Calu3 (cell line): ENCODE measurements at regions not wholly inside any gene's neighbourhood (a gene's known extent, or its start where the extent isn't known, plus 50 kb on each side); places are given as distances from the start of the nearest gene placed in this dataset.

Experiments
- BruUV-seq: library from RNA; stranded (reverse); fragments of 400-500 nt; replicated peaks from 2 replicates; lab custom pipeline; 2021; lab: Mats Ljungman, UMichigan
- CTCF ChIA-PET: fragments of 300-600 bp; sonication (Branson Sonifier 250); formaldehyde crosslinking; loops from one replicate; lab custom pipeline; 2022; ENCODE audit warnings: antibody characterized with exemption; lab: Charles Lee
- DNase-seq: peaks from one replicate; pipeline ENCODE4 v3.0.0; 2022
- H3K27ac Mint-ChIP-seq: one replicate; pipeline ENCODE4 v1.8.0; 2022; ENCODE audit warnings: mixed read lengths; ENCODE audit not compliant: unreplicated experiment
- H3K27me3 Mint-ChIP-seq: one replicate; pipeline ENCODE4 v1.8.0; 2022; ENCODE audit warnings: mixed read lengths; ENCODE audit not compliant: unreplicated experiment
- H3K36me3 Mint-ChIP-seq: one replicate; pipeline ENCODE4 v1.8.0; 2022; ENCODE audit warnings: mild to moderate bottlenecking, moderate library complexity, mixed read lengths; ENCODE audit not compliant: insufficient read depth, unreplicated experiment
- H3K4me1 Mint-ChIP-seq: one replicate; pipeline ENCODE4 v1.8.0; 2022; ENCODE audit warnings: mild to moderate bottlenecking, low read depth, mixed read lengths; ENCODE audit not compliant: unreplicated experiment
- H3K4me3 Mint-ChIP-seq: one replicate; pipeline ENCODE4 v1.8.0; 2022; ENCODE audit warnings: mild to moderate bottlenecking, low read depth, moderate library complexity, mixed read lengths; ENCODE audit not compliant: unreplicated experiment
- H3K9me3 Mint-ChIP-seq: one replicate; pipeline ENCODE4 v1.8.0; 2022; ENCODE audit warnings: low read depth, mixed read lengths; ENCODE audit not compliant: unreplicated experiment
- intact Hi-C: fragments of 100-400 bp; cut with micrococcal nuclease; formaldehyde crosslinking; loops from one replicate; pipeline ENCODE4 v1.10.0; 2022; ENCODE audit not compliant: unreplicated experiment
- TF ChIP-seq, protein P1 (sequence below): fragments of 200-600 bp; IDR thresholded peaks from one replicate; pipeline ENCODE4 v1.8.0; 2022; ENCODE audit warnings: antibody characterized with exemption; ENCODE audit not compliant: unreplicated experiment

DNA sequence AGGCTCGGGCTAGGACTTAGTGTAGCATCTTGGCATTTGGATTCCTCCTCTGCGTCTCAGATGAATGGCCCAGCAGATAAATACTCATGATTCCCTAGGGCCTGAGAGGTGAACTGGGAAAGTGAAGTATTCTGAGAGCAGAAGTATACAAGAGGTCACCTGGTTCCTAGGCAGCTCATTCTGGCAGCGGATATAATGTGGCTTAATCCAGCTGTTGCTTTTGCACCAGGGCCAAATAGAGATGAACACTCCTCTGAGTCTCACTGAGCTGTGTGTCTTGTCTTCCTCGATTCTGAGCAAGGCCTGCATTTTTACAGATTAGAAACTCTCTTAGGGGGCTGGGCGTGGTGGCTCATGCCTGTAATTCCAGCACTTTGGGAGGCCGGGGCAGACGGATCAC is 196.1 kb downstream of the SLC4A3 start:
- Mint-ChIP-seq H3K4me3 (no peak overlapping the region), H3K4me1 (no peaks in the 10 kb centered on the region), H3K36me3 (no peaks in the 10 kb centered on the region), H3K9me3 (no peaks in the 10 kb centered on the region), H3K27me3 (peaks cover 2% of the 10 kb centered on the region), H3K27ac (no peak overlapping the region)
- no TSS peak for BruUV-seq
- TF ChIP-seq, protein P1, sequence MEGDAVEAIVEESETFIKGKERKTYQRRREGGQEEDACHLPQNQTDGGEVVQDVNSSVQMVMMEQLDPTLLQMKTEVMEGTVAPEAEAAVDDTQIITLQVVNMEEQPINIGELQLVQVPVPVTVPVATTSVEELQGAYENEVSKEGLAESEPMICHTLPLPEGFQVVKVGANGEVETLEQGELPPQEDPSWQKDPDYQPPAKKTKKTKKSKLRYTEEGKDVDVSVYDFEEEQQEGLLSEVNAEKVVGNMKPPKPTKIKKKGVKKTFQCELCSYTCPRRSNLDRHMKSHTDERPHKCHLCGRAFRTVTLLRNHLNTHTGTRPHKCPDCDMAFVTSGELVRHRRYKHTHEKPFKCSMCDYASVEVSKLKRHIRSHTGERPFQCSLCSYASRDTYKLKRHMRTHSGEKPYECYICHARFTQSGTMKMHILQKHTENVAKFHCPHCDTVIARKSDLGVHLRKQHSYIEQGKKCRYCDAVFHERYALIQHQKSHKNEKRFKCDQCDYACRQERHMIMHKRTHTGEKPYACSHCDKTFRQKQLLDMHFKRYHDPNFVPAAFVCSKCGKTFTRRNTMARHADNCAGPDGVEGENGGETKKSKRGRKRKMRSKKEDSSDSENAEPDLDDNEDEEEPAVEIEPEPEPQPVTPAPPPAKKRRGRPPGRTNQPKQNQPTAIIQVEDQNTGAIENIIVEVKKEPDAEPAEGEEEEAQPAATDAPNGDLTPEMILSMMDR = no peak
- CTCF ChIA-PET = no interaction called here
- DNase-seq = no peak
- intact Hi-C loops = no loop called here

DNA sequence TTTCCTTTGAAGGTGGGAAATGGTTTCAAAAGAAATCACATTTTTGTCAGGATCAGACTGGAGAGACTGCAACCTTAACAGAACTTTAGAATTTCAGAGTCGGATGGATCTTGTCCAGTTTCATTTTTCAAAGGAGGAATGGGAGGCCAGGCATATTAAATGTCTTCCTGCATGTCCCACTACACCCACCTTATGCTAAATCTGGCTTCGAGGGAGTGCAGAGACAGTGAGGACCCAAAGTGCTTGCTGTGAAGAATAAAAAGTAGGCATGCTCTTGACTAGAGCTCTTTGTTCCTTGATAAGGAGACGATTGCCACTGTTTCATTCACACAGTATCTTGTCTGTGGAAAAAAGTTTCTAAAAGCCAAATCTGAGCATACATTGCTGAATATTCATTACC is 197.6 kb downstream of the SLC4A3 start:
- CTCF ChIA-PET = no interaction called here
- Mint-ChIP-seq H3K27me3 (no peaks in the 10 kb centered on the region), H3K9me3 (no peaks in the 10 kb centered on the region), H3K4me3 (no peak overlapping the region), H3K36me3 (no peaks in the 10 kb centered on the region), H3K27ac (no peak overlapping the region), H3K4me1 (no peaks in the 10 kb centered on the region)
- TF ChIP-seq, protein P1 = no peak
- BruUV-seq = no TSS peak
- DNase-seq = no peak
- intact Hi-C loops = no loop called here

DNA sequence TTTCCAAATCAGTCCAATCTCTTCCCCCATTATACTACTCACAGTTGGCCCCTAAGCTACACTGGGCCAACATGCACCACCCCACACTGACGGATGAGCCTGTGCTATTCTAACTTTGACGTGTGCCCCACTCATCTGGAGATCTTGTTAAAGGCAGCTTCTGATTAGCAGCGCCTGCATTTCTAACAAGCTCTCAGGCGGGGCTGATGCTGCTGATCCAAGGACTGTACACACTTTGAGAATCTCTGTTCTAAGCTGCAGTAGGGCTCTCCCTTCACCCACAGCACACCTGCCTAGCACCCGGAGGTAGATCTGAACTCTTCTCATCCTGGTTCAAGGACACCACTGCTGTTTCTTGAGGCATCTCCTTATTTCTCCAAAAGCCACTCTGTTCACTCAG is 200.7 kb downstream of the SLC4A3 start:
- no TSS peak for BruUV-seq
- no peaks in the 10 kb centered on the region for H3K4me1 Mint-ChIP-seq
- H3K27ac Mint-ChIP-seq = no peak overlapping the region
- H3K27me3 Mint-ChIP-seq = peaks cover 17% of the 10 kb centered on the region
- no peak for DNase-seq
- H3K36me3 Mint-ChIP-seq = no peaks in the 10 kb centered on the region
- H3K4me3 Mint-ChIP-seq = no peak overlapping the region
- TF ChIP-seq, protein P1 = no peak
- CTCF ChIA-PET = no interaction called here
- no peaks in the 10 kb centered on the region for H3K9me3 Mint-ChIP-seq
- intact Hi-C loops = no loop called here

DNA sequence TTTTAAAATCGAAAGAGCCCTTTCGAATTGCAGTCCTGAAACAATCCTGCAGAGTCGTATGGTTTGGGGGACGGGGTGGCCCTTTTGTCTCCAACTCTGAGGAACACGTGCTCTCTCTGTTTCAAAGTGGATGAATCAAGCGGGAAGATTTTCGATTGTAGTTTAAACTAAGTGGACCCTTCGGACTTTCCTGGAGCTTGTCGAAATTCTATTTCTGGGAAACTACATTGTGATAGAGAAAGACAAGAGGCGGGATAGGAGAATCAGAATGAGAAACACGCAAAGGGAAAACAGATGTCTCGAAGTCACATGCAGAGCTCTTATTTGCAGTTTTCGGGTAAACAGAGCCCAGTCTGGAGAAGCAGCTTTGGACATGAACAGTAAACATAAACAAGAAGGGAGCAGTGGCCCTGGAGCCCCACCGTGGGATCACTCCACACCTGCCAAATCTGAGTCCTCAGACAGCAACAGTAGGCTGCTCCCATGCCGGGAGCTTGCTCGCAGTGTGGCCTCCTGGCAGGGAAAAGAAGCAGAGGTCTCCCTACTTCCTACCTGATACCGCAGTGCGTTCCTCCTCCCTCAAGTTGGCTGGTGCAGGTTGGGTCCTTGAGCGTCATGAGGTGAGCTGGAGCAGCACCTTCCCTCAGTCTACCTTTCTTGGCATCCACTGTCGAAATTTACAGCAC is 202.4 kb downstream of the SLC4A3 start:
- Mint-ChIP-seq H3K27me3 (peaks cover 17% of the 10 kb centered on the region), H3K36me3 (no peaks in the 10 kb centered on the region), H3K27ac (no peak overlapping the region), H3K9me3 (no peaks in the 10 kb centered on the region), H3K4me1 (no peaks in the 10 kb centered on the region), H3K4me3 (no peak overlapping the region)
- CTCF ChIA-PET = no interaction called here
- DNase-seq = no peak
- intact Hi-C loops = no loop called here
- TF ChIP-seq, protein P1 = no peak
- no TSS peak for BruUV-seq
